Endodermal cell (in vitro differentiated cells): ENCODE measurements at regions not wholly inside any gene's neighbourhood (a gene's known extent, or its start where the extent isn't known, plus 50 kb on each side); places are given as distances from the start of the nearest gene placed in this dataset.

Experiments
- DNase-seq: peaks from one replicate; pipeline ENCODE4 v3.0.0-alpha.2; 2017
- H3K27ac ChIP-seq: 2 replicates; pipeline ENCODE4 v1.5.1; 2013; ENCODE audit warnings: mild to moderate bottlenecking, low read depth, low read length, moderate library complexity
- H3K27me3 ChIP-seq: 2 replicates; pipeline ENCODE4 v1.6.1; 2013; ENCODE audit warnings: mild to moderate bottlenecking, low read length, moderate library complexity; ENCODE audit not compliant: insufficient read depth, control insufficient read depth, poor library complexity, severe bottlenecking
- H3K36me3 ChIP-seq: 2 replicates; pipeline ENCODE4 v1.7.0; 2013; ENCODE audit warnings: mild to moderate bottlenecking, low read length, moderate library complexity; ENCODE audit not compliant: control insufficient read depth, insufficient read depth
- H3K4me1 ChIP-seq: one replicate; pipeline ENCODE4 v1.7.0; 2013; ENCODE audit warnings: low read length; ENCODE audit not compliant: control insufficient read depth, insufficient read depth
- H3K4me3 ChIP-seq: 2 replicates; pipeline ENCODE4 v1.5.1; 2013; ENCODE audit warnings: mild to moderate bottlenecking, low read length, moderate library complexity
- H3K9ac ChIP-seq: 2 replicates; pipeline ENCODE4 v1.6.1; 2013; ENCODE audit warnings: mild to moderate bottlenecking, low read length, moderate library complexity; ENCODE audit not compliant: poor library complexity, severe bottlenecking; ENCODE audit errors: extremely low read depth
- H3K9me3 ChIP-seq: 2 replicates; pipeline ENCODE4 v1.6.1; 2013; ENCODE audit warnings: mild to moderate bottlenecking, low read length, moderate library complexity; ENCODE audit not compliant: control insufficient read depth
- H3K27ac Mint-ChIP-seq: 2 replicates; pipeline ENCODE4 v1.8.0; 2020; ENCODE audit warnings: mixed read lengths
- H3K27me3 Mint-ChIP-seq: 2 replicates; pipeline ENCODE4 v1.8.0; 2021; ENCODE audit warnings: mild to moderate bottlenecking, mixed read lengths; ENCODE audit not compliant: insufficient read depth
- H3K36me3 Mint-ChIP-seq: 2 replicates; pipeline ENCODE4 v1.8.0; 2020; ENCODE audit warnings: low read depth, mixed read lengths
- H3K4me1 Mint-ChIP-seq: 2 replicates; pipeline ENCODE4 v1.8.0; 2020; ENCODE audit warnings: mixed read lengths
- H3K4me3 Mint-ChIP-seq: 2 replicates; pipeline ENCODE4 v1.8.0; 2020; ENCODE audit warnings: mild to moderate bottlenecking, moderate library complexity, mixed read lengths
- H3K9me3 Mint-ChIP-seq: 2 replicates; pipeline ENCODE4 v1.8.0; 2020; ENCODE audit warnings: mild to moderate bottlenecking, mixed read lengths
- CTCF ChIP-seq: fragments of 200-600 bp; sonication (generic); conservative IDR thresholded peaks from 2 replicates; pipeline ENCODE4 v1.5.0; 2021; ENCODE audit warnings: antibody characterized with exemption, mild to moderate bottlenecking
- WGBS, 2 experiments: methylation state at CpG; one replicate each; pipeline versions ENCODE4 v1.1.5 to v1.1.7; 2013; ENCODE audit warnings: missing lambda C conversion rate in 2 of 2, mixed read lengths in 1 of 2; ENCODE audit not compliant: insufficient coverage in 1 of 2, insufficient read length in 1 of 2; 5-methylcytosine and 5-hydroxymethylcytosine counted together

DNA sequence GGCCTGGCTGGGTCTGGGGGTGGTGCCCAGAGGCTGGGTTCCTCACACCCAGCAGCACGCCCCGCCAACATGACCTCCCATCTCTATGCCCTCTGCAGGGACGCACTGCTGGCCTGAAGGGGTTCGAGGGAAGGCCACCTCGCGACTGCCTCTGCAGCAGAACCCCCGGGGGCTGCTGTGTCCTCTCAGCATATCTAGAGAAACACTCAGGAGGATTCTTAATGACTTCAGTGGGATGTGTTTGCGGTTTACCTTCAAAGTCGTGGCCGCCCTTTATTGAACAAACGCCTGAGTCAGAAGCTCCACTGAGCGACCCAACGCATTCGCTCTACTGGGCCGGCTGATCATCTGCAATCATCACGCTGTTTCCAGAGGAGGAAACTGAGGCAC is 54.8 kb upstream of the GATA5 start:
- H3K4me1 ChIP-seq = no peaks in the 10 kb centered on the region
- no peaks in the 10 kb centered on the region for H3K36me3 ChIP-seq
- no peak overlapping the region for H3K9ac ChIP-seq
- WGBS, 2 experiments = 94% methylated on average over 16 of the region's 16 CpGs
- no peak overlapping the region for H3K4me3 ChIP-seq
- TF ChIP-seq CTCF = no peak
- Mint-ChIP-seq H3K4me3 (no peak overlapping the region), H3K36me3 (no peaks in the 10 kb centered on the region), H3K4me1 (no peaks in the 10 kb centered on the region), H3K9me3 (no peaks in the 10 kb centered on the region), H3K27me3 (no peaks in the 10 kb centered on the region), H3K27ac (no peak overlapping the region)
- no peaks in the 10 kb centered on the region for H3K9me3 ChIP-seq
- DNase-seq = no peak
- H3K27ac ChIP-seq = no peak overlapping the region
- no peaks in the 10 kb centered on the region for H3K27me3 ChIP-seq

GRCh38 chr20:62531046-62531838 is 55.4 kb upstream of the GATA5 start:
- Mint-ChIP-seq H3K4me1 (no peaks in the 10 kb centered on the region), H3K27ac (no peak overlapping the region), H3K27me3 (no peaks in the 10 kb centered on the region), H3K36me3 (no peaks in the 10 kb centered on the region), H3K4me3 (no peak overlapping the region), H3K9me3 (no peaks in the 10 kb centered on the region)
- no peak for DNase-seq
- no peak overlapping the region for H3K9ac ChIP-seq
- H3K27me3 ChIP-seq = no peaks in the 10 kb centered on the region
- H3K4me3 ChIP-seq = no peak overlapping the region
- H3K27ac ChIP-seq = no peak overlapping the region
- no peak for TF ChIP-seq CTCF
- no peaks in the 10 kb centered on the region for H3K36me3 ChIP-seq
- no peaks in the 10 kb centered on the region for H3K4me1 ChIP-seq
- H3K9me3 ChIP-seq = no peaks in the 10 kb centered on the region
- WGBS, 2 experiments = 91 to 100% methylated on average over 15 to 23 of the region's 23 CpGs

- Histone ChIP-seq H3K9ac (no peak overlapping the region), H3K27me3 (no peaks in the 10 kb centered on the region), H3K4me1 (no peaks in the 10 kb centered on the region), H3K36me3 (no peaks in the 10 kb centered on the region), H3K9me3 (no peaks in the 10 kb centered on the region), H3K27ac (no peak overlapping the region), H3K4me3 (no peak overlapping the region)
- no peak for DNase-seq
- TF ChIP-seq CTCF = no peak
- 94 to 97% methylated on average over 12 of the region's 12 CpGs for WGBS, 2 experiments
- H3K27me3 Mint-ChIP-seq = no peaks in the 10 kb centered on the region
- H3K27ac Mint-ChIP-seq = no peak overlapping the region
- no peaks in the 10 kb centered on the region for H3K4me1 Mint-ChIP-seq
- H3K4me3 Mint-ChIP-seq = no peak overlapping the region
- no peaks in the 10 kb centered on the region for H3K36me3 Mint-ChIP-seq
- H3K9me3 Mint-ChIP-seq = no peaks in the 10 kb centered on the region
Measured at GRCh38 chr20:62532921-62533320, 57.1 kb upstream of the GATA5 start.
